MM.1S (cell line): ENCODE measurements at regions not wholly inside any gene's neighbourhood (a gene's known extent, or its start where the extent isn't known, plus 50 kb on each side); places are given as distances from the start of the nearest gene placed in this dataset.

Source experiments
- DNase-seq: peaks from one replicate; pipeline ENCODE4 v3.0.0-alpha.2; 2015
- H2AFZ ChIP-seq: fragments of 300-600 bp; sonication (generic); 2 replicates; pipeline ENCODE4 v1.6.0; 2016; ENCODE audit warnings: antibody characterized with exemption, low read length
- H3F3A ChIP-seq: fragments of 300-600 bp; sonication (generic); 2 replicates; pipeline ENCODE4 v1.6.1; 2016; ENCODE audit warnings: mild to moderate bottlenecking, antibody characterized with exemption, low read length, moderate library complexity, mixed read lengths; ENCODE audit not compliant: insufficient read depth
- H3K27ac ChIP-seq: fragments of 300-600 bp; sonication (generic); 2 replicates; pipeline ENCODE4 v1.5.1; 2016; ENCODE audit warnings: mild to moderate bottlenecking, low read length
- H3K27me3 ChIP-seq: fragments of 300-600 bp; sonication (generic); replicated peaks from 2 replicates; pipeline ENCODE4 v1.6.0; 2016; ENCODE audit warnings: low read length; ENCODE audit not compliant: insufficient read depth
- H3K36me3 ChIP-seq: fragments of 300-600 bp; sonication (generic); replicated peaks from 2 replicates; pipeline ENCODE4 v1.6.1; 2016; ENCODE audit warnings: mild to moderate bottlenecking, low read length, mixed read lengths; ENCODE audit not compliant: insufficient read depth
- H3K4me1 ChIP-seq: fragments of 300-600 bp; sonication (generic); 2 replicates; pipeline ENCODE4 v1.6.1; 2016; ENCODE audit warnings: low read length, mixed read lengths
- H3K4me2 ChIP-seq: fragments of 300-600 bp; sonication (generic); 2 replicates; pipeline ENCODE4 v1.6.0; 2016; ENCODE audit warnings: low read depth, low read length
- H3K4me3 ChIP-seq: fragments of 300-600 bp; sonication (generic); 2 replicates; pipeline ENCODE4 v1.5.1; 2016; ENCODE audit warnings: low read length, mixed read lengths
- H3K79me2 ChIP-seq: fragments of 300-600 bp; sonication (generic); 2 replicates; pipeline ENCODE4 v1.6.1; 2016; ENCODE audit warnings: mixed run types, low read length, mixed read lengths
- H3K9ac ChIP-seq: fragments of 300-600 bp; sonication (generic); 2 replicates; pipeline ENCODE4 v1.6.1; 2016; ENCODE audit warnings: low read length, mixed read lengths
- H3K9me2 ChIP-seq: fragments of 300-600 bp; sonication (generic); replicated peaks from 2 replicates; pipeline ENCODE4 v1.6.1; 2016; ENCODE audit warnings: mild to moderate bottlenecking, low read length, mixed read lengths; ENCODE audit not compliant: insufficient read depth
- H3K9me3 ChIP-seq: fragments of 300-600 bp; sonication (generic); replicated peaks from 2 replicates; pipeline ENCODE4 v1.6.1; 2016; ENCODE audit warnings: mild to moderate bottlenecking, low read length, mixed read lengths; ENCODE audit not compliant: insufficient read depth
- H4K20me1 ChIP-seq: fragments of 300-600 bp; sonication (generic); 2 replicates; pipeline ENCODE4 v1.6.1; 2016; ENCODE audit warnings: mild to moderate bottlenecking, low read length, moderate library complexity, mixed read lengths; ENCODE audit not compliant: insufficient read depth
- EZH2 ChIP-seq: fragments of 300-600 bp; sonication (generic); optimal IDR thresholded peaks from 2 replicates; pipeline ENCODE3; 2017; ENCODE audit warnings: low read depth, mild to moderate bottlenecking, antibody characterized with exemption, low read length, mixed read lengths
- EZH2phosphoT487 ChIP-seq: fragments of 300-600 bp; sonication (generic); IDR thresholded peaks from 2 replicates; pipeline ENCODE4 v1.6.1; 2018; ENCODE audit warnings: antibody characterized with exemption, low read length
- TF ChIP-seq, protein P1 (sequence below): fragments of 300-600 bp; sonication (generic); IDR thresholded peaks from 2 replicates; pipeline ENCODE4 v1.5.1; 2016; ENCODE audit warnings: antibody characterized with exemption, low read length, mixed read lengths

DNA sequence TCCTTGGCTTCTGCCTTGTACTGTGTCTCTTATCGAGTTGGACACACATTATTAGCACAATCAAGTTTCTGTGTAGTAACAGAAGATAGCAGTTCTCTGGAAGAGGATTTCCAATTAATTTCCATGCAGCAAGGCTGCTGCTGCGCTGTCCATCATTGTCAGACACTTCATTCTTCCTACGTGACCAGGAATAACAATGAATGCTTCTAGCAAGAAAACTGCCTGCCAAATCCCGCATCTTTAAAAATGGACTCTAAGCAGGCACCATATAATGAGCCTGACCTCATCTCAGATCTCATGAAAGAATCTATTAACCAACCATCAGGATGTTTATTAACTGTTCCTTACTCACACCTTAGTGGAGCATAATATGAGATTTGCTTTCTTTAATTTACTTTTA is 1067.7 kb upstream of the FAM98A start:
- no peak overlapping the region for H3K9ac ChIP-seq
- no peaks in the 10 kb centered on the region for H3K9me2 ChIP-seq
- H3K4me2 ChIP-seq = no peak overlapping the region
- no peaks in the 10 kb centered on the region for H3K36me3 ChIP-seq
- no peaks in the 10 kb centered on the region for H3K79me2 ChIP-seq
- H3K4me3 ChIP-seq = no peak overlapping the region
- no peak for TF ChIP-seq EZH2phosphoT487
- DNase-seq = no peak
- H3K4me1 ChIP-seq = no peaks in the 10 kb centered on the region
- H3K27me3 ChIP-seq = no peaks in the 10 kb centered on the region
- no peak overlapping the region for H3K27ac ChIP-seq
- H3F3A ChIP-seq = no peaks in the 10 kb centered on the region
- no peaks in the 10 kb centered on the region for H3K9me3 ChIP-seq
- no peak overlapping the region for H2AFZ ChIP-seq
- no peaks in the 10 kb centered on the region for H4K20me1 ChIP-seq

DNA sequence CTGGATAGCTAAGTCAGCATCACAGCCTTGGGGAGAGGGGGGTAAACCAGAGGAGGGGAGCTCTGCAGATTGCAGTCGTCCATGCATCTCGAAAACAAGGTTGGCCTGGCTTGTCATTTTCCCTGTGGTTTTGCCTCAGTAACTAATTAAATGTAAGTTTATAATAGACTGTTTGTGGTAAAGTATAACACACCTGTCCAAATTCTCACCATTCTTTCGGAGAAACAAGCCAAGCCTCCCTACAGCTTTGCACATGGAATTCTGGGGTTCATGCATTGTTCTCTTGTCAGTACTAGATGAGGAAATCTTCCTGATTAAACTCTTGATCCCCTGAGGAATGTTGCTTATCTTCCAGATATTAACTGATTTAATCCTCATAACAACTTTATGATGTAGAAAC is 1065.2 kb upstream of the FAM98A start:
- Histone ChIP-seq H3K36me3 (no peaks in the 10 kb centered on the region), H4K20me1 (no peaks in the 10 kb centered on the region), H3K4me2 (no peak overlapping the region), H3K9ac (no peak overlapping the region), H3K4me3 (no peak overlapping the region), H3K79me2 (no peaks in the 10 kb centered on the region), H3K4me1 (no peaks in the 10 kb centered on the region), H3K9me2 (no peaks in the 10 kb centered on the region), H3K27me3 (no peaks in the 10 kb centered on the region), H3K9me3 (no peaks in the 10 kb centered on the region), H3K27ac (no peak overlapping the region), H3F3A (no peaks in the 10 kb centered on the region), H2AFZ (no peak overlapping the region)
- TF ChIP-seq EZH2 (no peak), EZH2phosphoT487 (no peak)
- TF ChIP-seq, protein P1, sequence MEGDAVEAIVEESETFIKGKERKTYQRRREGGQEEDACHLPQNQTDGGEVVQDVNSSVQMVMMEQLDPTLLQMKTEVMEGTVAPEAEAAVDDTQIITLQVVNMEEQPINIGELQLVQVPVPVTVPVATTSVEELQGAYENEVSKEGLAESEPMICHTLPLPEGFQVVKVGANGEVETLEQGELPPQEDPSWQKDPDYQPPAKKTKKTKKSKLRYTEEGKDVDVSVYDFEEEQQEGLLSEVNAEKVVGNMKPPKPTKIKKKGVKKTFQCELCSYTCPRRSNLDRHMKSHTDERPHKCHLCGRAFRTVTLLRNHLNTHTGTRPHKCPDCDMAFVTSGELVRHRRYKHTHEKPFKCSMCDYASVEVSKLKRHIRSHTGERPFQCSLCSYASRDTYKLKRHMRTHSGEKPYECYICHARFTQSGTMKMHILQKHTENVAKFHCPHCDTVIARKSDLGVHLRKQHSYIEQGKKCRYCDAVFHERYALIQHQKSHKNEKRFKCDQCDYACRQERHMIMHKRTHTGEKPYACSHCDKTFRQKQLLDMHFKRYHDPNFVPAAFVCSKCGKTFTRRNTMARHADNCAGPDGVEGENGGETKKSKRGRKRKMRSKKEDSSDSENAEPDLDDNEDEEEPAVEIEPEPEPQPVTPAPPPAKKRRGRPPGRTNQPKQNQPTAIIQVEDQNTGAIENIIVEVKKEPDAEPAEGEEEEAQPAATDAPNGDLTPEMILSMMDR = no peak
- no peak for DNase-seq

DNA sequence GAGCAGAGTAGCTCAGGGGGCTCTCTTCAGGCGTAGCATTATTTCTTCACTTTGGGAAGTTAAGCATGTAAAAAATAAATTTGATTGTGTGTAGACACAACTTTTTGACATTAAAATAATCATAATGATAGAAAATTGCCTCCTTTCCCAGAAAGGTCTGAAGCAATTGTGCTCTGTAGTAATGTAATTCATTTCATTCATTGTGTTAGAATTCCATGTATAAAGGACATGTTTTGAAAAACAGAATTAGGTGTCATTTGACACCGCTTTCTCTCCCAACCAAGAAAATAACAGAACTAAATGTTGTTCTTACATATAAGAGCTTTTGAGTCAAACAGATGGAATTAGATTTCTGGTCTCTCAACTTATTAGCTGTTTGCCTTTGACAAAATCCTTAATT is 1064.2 kb upstream of the FAM98A start:
- no peaks in the 10 kb centered on the region for H3K4me1 ChIP-seq
- H3F3A ChIP-seq = no peaks in the 10 kb centered on the region
- H3K4me3 ChIP-seq = no peak overlapping the region
- H3K9ac ChIP-seq = no peak overlapping the region
- H3K27me3 ChIP-seq = no peaks in the 10 kb centered on the region
- no peaks in the 10 kb centered on the region for H3K79me2 ChIP-seq
- H3K36me3 ChIP-seq = no peaks in the 10 kb centered on the region
- no peaks in the 10 kb centered on the region for H4K20me1 ChIP-seq
- H2AFZ ChIP-seq = no peak overlapping the region
- no peaks in the 10 kb centered on the region for H3K9me3 ChIP-seq
- no peaks in the 10 kb centered on the region for H3K9me2 ChIP-seq
- H3K4me2 ChIP-seq = no peak overlapping the region
- no peak overlapping the region for H3K27ac ChIP-seq
- TF ChIP-seq, protein P1 = no peak
- TF ChIP-seq EZH2phosphoT487 = no peak
- TF ChIP-seq EZH2 = no peak
- no peak for DNase-seq

- H3K79me2 ChIP-seq = no peaks in the 10 kb centered on the region
- DNase-seq = no peak
- TF ChIP-seq, protein P1 = no peak
- no peak for TF ChIP-seq EZH2
- no peak for TF ChIP-seq EZH2phosphoT487
- no peak overlapping the region for H3K4me3 ChIP-seq
- no peak overlapping the region for H3K4me2 ChIP-seq
- H3K36me3 ChIP-seq = no peaks in the 10 kb centered on the region
- no peaks in the 10 kb centered on the region for H3K4me1 ChIP-seq
- H2AFZ ChIP-seq = no peak overlapping the region
- H3K9me3 ChIP-seq = no peaks in the 10 kb centered on the region
- H3K9me2 ChIP-seq = no peaks in the 10 kb centered on the region
- H3K27ac ChIP-seq = no peak overlapping the region
- H3F3A ChIP-seq = no peaks in the 10 kb centered on the region
- H3K27me3 ChIP-seq = no peaks in the 10 kb centered on the region
- H4K20me1 ChIP-seq = no peaks in the 10 kb centered on the region
- no peak overlapping the region for H3K9ac ChIP-seq
These were observed 1061.6 kb upstream of the FAM98A start for GRCh38 chr2:34660741-34661140.
